Left colon (tissue), 2 donors: ENCODE measurements at regions not wholly inside any gene's neighbourhood (a gene's known extent, or its start where the extent isn't known, plus 50 kb on each side); places are given as distances from the start of the nearest gene placed in this dataset.
"Not testable (repeated sequence)": the region's sequence is repeated elsewhere in the genome, so short reads cannot be mapped to it uniquely, and the experiment has no call there.

Experiments
- ATAC-seq: fragments of 200-7000 bp; cut with Tn5 transposase; one replicate; pipeline ENCODE4 v1.9.1; 2020; ENCODE audit warnings: mild to moderate bottlenecking, moderate library complexity
- DNase-seq, 2 donors: peaks; one replicate each; pipeline ENCODE4 v3.0.0-alpha.2; 2020
- intact Hi-C, 2 donors: fragments of 100-400 bp; cut with DNase I in 1 of 2; cut with micrococcal nuclease in 1 of 2; formaldehyde crosslinking; loops; one replicate each; pipeline versions ENCODE4 v1.11.2 to v1.14.0; 2022; cut with DNase I, micrococcal nuclease
- donor health status: DM: no; HTN: no; CAD: no.
- donor health status: DM: yes; HTN: yes; CAD: no.

- not testable (repeated sequence) for DNase-seq
Observed at GRCh38 chr13:52565324-52565723, 76.9 kb upstream of the HNRNPA1L2 start.

DNA sequence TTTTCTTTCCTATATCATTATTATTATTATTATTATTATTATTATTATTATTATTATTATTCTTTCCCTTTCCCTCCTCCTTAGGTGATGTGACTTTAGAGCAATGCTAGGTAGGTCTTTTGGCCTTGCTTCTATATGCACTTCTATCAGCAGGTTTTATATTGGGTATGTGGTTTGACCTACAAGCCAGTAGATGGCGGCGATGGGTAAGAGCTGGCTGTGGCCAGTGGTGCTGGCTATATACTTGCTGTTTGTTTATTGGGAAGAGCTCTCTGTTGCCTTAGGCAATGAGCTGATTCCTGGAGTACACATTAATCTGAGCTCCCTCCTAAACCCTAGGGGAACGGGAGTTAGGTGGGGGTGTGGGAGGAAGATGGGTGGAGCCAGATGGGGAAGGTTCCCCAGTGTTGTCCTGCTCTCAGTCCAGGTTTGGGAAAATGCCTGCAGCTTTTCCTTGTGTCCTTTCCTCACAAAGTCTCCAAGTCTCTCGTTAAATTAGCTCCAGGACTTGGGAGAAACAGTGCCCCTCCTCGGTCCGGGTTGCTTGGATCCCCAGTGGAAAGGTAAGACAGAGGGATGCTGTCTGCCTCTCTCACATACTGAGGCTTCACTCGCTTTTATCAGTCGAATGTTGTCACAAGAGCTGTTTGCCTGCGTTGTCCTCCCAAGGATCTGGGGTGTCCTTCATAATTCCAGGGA, 72.2 kb upstream of the HNRNPA1L2 start:
- peak in 1 of 2 donors; percentile 19 for DNase-seq
- intact Hi-C loops = not testable (repeated sequence)
- peak; percentile 90 for ATAC-seq

More at GRCh38 chr13:52565324-52565723, 76.9 kb upstream of the HNRNPA1L2 start:
- intact Hi-C loops, ATAC-seq: not testable (repeated sequence)

DNA sequence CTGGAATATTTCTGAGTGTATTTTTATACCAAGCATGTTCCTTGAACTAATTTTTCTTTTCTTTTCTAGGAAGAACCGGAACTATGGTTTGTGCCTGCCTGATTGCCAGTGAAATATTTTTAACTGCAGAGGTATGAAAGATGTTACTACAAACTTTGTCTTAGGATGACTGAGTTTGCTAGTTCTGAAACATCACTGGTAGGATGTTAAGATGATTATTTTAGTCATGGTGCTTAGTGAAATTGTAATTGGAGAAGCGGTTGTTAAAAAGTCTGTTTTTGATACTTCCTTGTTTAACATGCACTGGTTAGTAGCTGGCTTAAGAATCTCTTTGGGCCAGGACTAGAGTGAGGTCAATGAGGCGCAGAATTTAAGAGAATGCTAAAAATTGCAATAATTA, 71.1 kb upstream of the HNRNPA1L2 start:
- intact Hi-C loops, DNase-seq, ATAC-seq: not testable (repeated sequence)

DNA sequence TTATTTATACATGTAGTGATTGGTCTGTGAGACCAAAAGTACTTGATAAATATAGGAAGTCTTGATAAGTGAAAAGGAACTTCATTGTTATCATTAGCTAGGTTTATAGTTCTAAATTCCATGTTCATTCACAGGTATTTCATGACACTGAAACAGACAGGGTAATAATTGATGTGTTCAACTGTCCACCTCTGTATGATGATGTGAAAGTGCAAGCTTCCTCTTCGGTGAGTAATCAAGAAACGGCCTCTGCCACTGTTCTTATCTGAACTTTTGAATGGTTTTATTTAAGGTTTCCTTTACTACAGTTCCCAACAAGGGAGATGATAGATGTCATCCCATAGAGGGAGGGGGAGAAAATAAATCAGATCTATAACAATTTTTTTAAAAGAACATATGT, 59.3 kb upstream of the HNRNPA1L2 start:
- ATAC-seq, DNase-seq, intact Hi-C loops: not testable (repeated sequence)
